Subcutaneous abdominal adipose tissue (tissue), 5 donors: ENCODE measurements at regions not wholly inside any gene's neighbourhood (a gene's known extent, or its start where the extent isn't known, plus 50 kb on each side); places are given as distances from the start of the nearest gene placed in this dataset.

Experiments used
- H3K27ac ChIP-seq: one replicate; pipeline ENCODE4 v1.7.0; 2013; ENCODE audit warnings: low read depth, mild to moderate bottlenecking, inconsistent platforms, low read length, moderate library complexity
- H3K27me3 ChIP-seq, 5 donors: one replicate each; pipeline ENCODE4 v1.7.0; 2013; ENCODE audit warnings: low read length in 5 of 5, inconsistent platforms in 1 of 5; ENCODE audit not compliant: control insufficient read depth in 5 of 5, insufficient read depth in 4 of 5
- H3K36me3 ChIP-seq, 5 donors: one replicate each; pipeline ENCODE4 v1.7.0; 2013; ENCODE audit warnings: low read length in 5 of 5; ENCODE audit not compliant: control insufficient read depth in 5 of 5, insufficient read depth in 5 of 5
- H3K4me1 ChIP-seq, 5 donors: one replicate each; pipeline ENCODE4 v1.7.0; 2013; ENCODE audit warnings: low read length in 5 of 5, mild to moderate bottlenecking in 3 of 5, moderate library complexity in 1 of 5; ENCODE audit not compliant: control insufficient read depth in 5 of 5, insufficient read depth in 5 of 5
- H3K4me3 ChIP-seq, 5 donors: one replicate each; pipeline ENCODE4 v1.7.0; 2013; ENCODE audit warnings: low read length in 5 of 5, low read depth in 1 of 5
- H3K9ac ChIP-seq, 5 donors: one replicate each; pipeline ENCODE4 v1.7.0; 2013; ENCODE audit warnings: low read length in 5 of 5, mild to moderate bottlenecking in 4 of 5, moderate library complexity in 3 of 5
- H3K9me3 ChIP-seq, 5 donors: one replicate each; pipeline ENCODE4 v1.7.0; 2013; ENCODE audit warnings: low read length in 5 of 5; ENCODE audit not compliant: control insufficient read depth in 5 of 5
- donor health status: healthy.
- donor health status: healthy.
- donor health status: healthy.
- donor health status: healthy.
- donor health status: healthy.

DNA sequence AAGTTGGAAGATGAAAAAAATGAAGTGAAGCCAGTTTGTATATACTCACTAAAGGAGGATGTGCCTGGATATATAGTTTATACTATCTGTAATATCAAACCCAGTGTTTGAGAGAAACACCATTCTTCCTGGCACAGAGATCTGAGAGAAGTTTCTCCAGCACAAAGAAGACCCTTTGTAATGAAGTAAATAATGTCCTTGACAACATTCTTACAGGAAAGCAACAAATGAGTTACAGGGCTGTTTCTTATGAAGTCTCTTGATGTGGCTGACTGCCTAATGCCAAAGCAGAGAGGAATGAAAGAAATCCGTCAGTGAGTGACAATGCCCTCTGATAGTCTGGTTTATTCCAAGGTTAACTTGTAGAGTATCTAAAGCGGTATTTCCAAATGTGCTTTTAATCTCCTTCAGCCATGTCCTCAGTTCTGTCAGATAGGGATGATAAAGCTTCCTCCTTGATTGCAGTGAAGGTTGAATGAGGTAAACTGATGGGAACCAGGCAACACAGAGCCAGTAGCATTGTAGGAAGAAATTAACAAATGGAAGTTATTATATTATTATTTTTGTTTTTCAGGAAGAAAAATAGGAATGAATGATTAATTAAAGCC, 123.1 kb upstream of the ZNF608 start:
- Histone ChIP-seq H3K27ac (no peak overlapping the region), H3K9ac (no peak overlapping the region), H3K36me3 (no peaks in the 10 kb centered on the region), H3K9me3 (no peaks in the 10 kb centered on the region), H3K4me3 (no peak overlapping the region), H3K4me1 (peaks cover 0 to 8% (median 3%) of the 10 kb centered on the region in 5 donors), H3K27me3 (no peaks in the 10 kb centered on the region)

GRCh38 chr5:124870070-124870469, 123.6 kb upstream of the ZNF608 start:
- H3K36me3 ChIP-seq: no peaks in the 10 kb centered on the region
- no peak overlapping the region for H3K27ac ChIP-seq
- no peak overlapping the region for H3K9ac ChIP-seq
- peaks cover 0 to 8% (median 3%) of the 10 kb centered on the region in 5 donors for H3K4me1 ChIP-seq
- no peak overlapping the region for H3K4me3 ChIP-seq
- H3K27me3 ChIP-seq: no peaks in the 10 kb centered on the region
- H3K9me3 ChIP-seq: no peaks in the 10 kb centered on the region

GRCh38 chr5:124871303-124871702, 124.9 kb upstream of the ZNF608 start:
- Histone ChIP-seq H3K36me3 (no peaks in the 10 kb centered on the region), H3K27me3 (no peaks in the 10 kb centered on the region), H3K4me3 (no peak overlapping the region), H3K9ac (no peak overlapping the region), H3K9me3 (no peaks in the 10 kb centered on the region), H3K4me1 (peaks cover 0 to 8% (median 3%) of the 10 kb centered on the region in 5 donors), H3K27ac (no peak overlapping the region)

DNA sequence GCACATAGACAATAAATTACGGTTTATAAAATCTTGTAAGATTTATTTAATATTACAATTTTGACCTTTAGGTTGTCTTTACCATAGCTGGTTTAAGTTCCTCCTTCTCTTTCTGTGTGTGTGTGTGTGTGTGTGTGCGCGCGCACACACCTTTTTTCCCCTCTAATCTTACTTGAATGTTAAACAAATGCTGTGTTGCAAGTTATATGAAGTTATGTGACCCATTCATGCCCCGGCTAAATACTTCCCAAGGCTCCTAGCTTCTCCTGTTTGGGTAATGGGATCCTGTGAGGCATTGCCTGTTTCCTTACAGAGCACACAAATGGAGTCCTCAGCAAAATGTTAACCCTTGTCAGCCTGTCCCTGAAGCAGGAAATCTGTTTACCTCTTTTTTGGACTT, 125.6 kb upstream of the ZNF608 start:
- no peak overlapping the region for H3K9ac ChIP-seq
- no peak overlapping the region for H3K27ac ChIP-seq
- peaks cover 0 to 8% (median 3%) of the 10 kb centered on the region in 5 donors for H3K4me1 ChIP-seq
- H3K36me3 ChIP-seq: no peaks in the 10 kb centered on the region
- H3K9me3 ChIP-seq: no peaks in the 10 kb centered on the region
- H3K4me3 ChIP-seq: no peak overlapping the region
- H3K27me3 ChIP-seq: no peaks in the 10 kb centered on the region

- H3K9ac ChIP-seq: no peak overlapping the region
- H3K36me3 ChIP-seq: no peaks in the 10 kb centered on the region
- no peak overlapping the region for H3K4me3 ChIP-seq
- no peaks in the 10 kb centered on the region for H3K9me3 ChIP-seq
- no peak overlapping the region for H3K27ac ChIP-seq
- H3K4me1 ChIP-seq: peaks cover 0 to 8% (median 3%) of the 10 kb centered on the region in 5 donors
- no peaks in the 10 kb centered on the region for H3K27me3 ChIP-seq
Measured at GRCh38 chr5:124872615-124873014, 126.2 kb upstream of the ZNF608 start.

GRCh38 chr5:124873188-124873587, 126.7 kb upstream of the ZNF608 start:
- H3K9ac ChIP-seq: no peak overlapping the region
- no peak overlapping the region for H3K4me3 ChIP-seq
- H3K4me1 ChIP-seq: peaks cover 0 to 8% (median 3%) of the 10 kb centered on the region in 5 donors
- H3K9me3 ChIP-seq: no peaks in the 10 kb centered on the region
- no peaks in the 10 kb centered on the region for H3K27me3 ChIP-seq
- H3K36me3 ChIP-seq: no peaks in the 10 kb centered on the region
- H3K27ac ChIP-seq: no peak overlapping the region

DNA sequence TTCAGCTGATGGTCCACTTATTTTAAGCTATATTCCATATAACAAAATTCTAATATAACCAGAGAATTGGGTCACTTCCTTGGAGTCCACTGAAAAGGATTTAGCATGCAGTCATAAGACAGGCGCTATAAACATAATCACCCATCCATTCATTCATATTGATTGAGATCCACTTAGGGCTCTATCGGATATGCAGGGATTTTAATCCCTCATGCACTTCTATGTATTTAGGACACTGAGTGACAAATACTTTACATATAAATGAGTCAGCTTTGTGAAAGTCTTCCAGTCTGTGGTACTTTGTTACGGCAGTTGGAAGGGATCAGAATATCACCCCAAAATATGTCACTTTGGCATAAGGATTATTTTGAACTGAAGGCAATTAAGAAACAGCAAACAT, 127.3 kb upstream of the ZNF608 start:
- H3K9me3 ChIP-seq: no peaks in the 10 kb centered on the region
- H3K27ac ChIP-seq: no peak overlapping the region
- no peak overlapping the region for H3K4me3 ChIP-seq
- no peaks in the 10 kb centered on the region for H3K27me3 ChIP-seq
- H3K4me1 ChIP-seq: peaks cover 0 to 8% (median 2%) of the 10 kb centered on the region in 5 donors
- no peaks in the 10 kb centered on the region for H3K36me3 ChIP-seq
- H3K9ac ChIP-seq: no peak overlapping the region

- Histone ChIP-seq H3K36me3 (no peaks in the 10 kb centered on the region), H3K27ac (no peak overlapping the region), H3K9ac (no peak overlapping the region), H3K4me3 (no peak overlapping the region), H3K4me1 (peaks cover 0 to 18% (median 0%) of the 10 kb centered on the region in 5 donors), H3K9me3 (no peaks in the 10 kb centered on the region), H3K27me3 (no peaks in the 10 kb centered on the region)
Measured at GRCh38 chr5:124876566-124876965, 130.1 kb upstream of the ZNF608 start.

DNA sequence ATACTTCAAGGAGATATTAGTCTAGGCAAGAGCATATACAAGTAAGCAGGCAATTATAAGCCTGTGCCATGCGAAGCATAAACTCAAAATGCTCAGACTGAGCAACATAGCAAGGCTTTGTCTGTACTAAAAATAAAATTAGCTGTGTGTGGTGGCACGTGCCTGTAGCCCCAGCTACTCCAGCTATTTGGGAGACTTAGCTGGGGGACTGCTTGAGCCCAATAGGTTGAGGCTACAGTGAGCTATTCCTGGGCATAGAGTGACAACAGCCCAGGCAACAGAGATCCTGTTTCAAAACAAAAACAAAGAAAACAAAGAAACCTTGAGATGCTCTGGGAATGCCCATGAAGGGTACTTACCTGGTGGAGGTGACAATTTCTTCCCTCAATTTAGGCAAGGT, 130.5 kb upstream of the ZNF608 start:
- H3K4me1 ChIP-seq: peaks cover 0 to 19% (median 0%) of the 10 kb centered on the region in 5 donors

DNA sequence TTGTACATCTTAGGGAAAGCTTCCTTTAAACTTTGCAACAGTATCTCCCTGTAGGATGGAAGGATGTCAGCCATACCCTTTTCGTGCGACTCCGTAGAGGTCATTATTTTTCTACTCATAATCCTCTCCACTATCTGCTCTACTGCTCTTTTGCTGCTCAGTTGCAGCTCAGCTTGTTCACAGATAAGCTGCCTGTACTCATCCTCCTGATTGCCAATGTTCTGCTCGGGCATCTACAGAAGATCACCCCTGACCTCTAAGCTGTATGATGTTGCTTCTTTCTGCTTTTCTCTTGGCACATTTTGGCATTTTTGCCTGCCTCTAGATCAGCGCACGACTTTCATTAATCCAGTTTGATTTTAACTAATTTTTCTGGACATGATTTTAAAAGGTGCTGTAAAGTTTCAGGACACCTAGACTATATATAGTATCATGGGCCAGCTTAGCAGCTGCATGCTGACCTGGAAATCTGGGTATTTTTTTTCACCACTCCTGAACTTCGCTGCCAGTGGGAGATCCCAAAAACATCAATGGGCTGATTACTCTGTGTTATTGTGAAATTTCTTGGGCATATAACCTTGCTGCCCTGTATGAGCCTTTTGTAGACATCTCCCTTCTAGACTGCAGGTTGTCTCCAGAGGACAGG, 131.2 kb upstream of the ZNF608 start:
- H3K4me3 ChIP-seq: no peak overlapping the region
- H3K9ac ChIP-seq: no peak overlapping the region
- H3K36me3 ChIP-seq: no peaks in the 10 kb centered on the region
- no peaks in the 10 kb centered on the region for H3K27me3 ChIP-seq
- H3K4me1 ChIP-seq: peaks cover 0 to 19% (median 0%) of the 10 kb centered on the region in 5 donors
- no peaks in the 10 kb centered on the region for H3K9me3 ChIP-seq
- no peak overlapping the region for H3K27ac ChIP-seq

More for the DNA sequence above, 130.5 kb upstream of the ZNF608 start:
- Histone ChIP-seq H3K27me3 (no peaks in the 10 kb centered on the region), H3K36me3 (no peaks in the 10 kb centered on the region), H3K27ac (no peak overlapping the region), H3K9ac (no peak overlapping the region), H3K9me3 (no peaks in the 10 kb centered on the region), H3K4me3 (no peak overlapping the region)
